Naive B cell (primary cell): ENCODE measurements at regions not wholly inside any gene's neighbourhood (a gene's known extent, or its start where the extent isn't known, plus 50 kb on each side); places are given as distances from the start of the nearest gene placed in this dataset.

ENCODE experiments used
- ATAC-seq, 2 donors: fragments of 150-1000 bp; cut with Tn5 transposase; 2 replicates each; pipeline ENCODE4 v1.10.0; 2021; ENCODE audit warnings: low read depth in 2 of 2, mild to moderate bottlenecking in 2 of 2, moderate library complexity in 2 of 2
- DNase-seq: peaks from one replicate; pipeline ENCODE4 v3.0.0; 2022
- H3K27ac Mint-ChIP-seq, 6 donors: one replicate each; pipeline ENCODE4 v1.8.0; 2020 to 2022; ENCODE audit warnings: mild to moderate bottlenecking in 6 of 6, mixed read lengths in 6 of 6, moderate library complexity in 5 of 6, inconsistent platforms in 2 of 6
- H3K27me3 Mint-ChIP-seq, 3 donors: one replicate each; pipeline ENCODE4 v1.8.0; 2021 to 2022; ENCODE audit warnings: mixed read lengths in 3 of 3, mild to moderate bottlenecking in 1 of 3
- H3K36me3 Mint-ChIP-seq, 2 donors: one replicate each; pipeline ENCODE4 v1.8.0; 2020 to 2022; ENCODE audit warnings: mixed read lengths in 2 of 2, inconsistent platforms in 1 of 2, mild to moderate bottlenecking in 1 of 2
- H3K4me1 Mint-ChIP-seq, 3 donors: one replicate each; pipeline ENCODE4 v1.8.0; 2020 to 2022; ENCODE audit warnings: mixed read lengths in 3 of 3, inconsistent platforms in 1 of 3, mild to moderate bottlenecking in 1 of 3, moderate library complexity in 1 of 3
- H3K4me3 Mint-ChIP-seq, 8 donors: one replicate each; pipeline ENCODE4 v1.8.0; 2020 to 2022; ENCODE audit warnings: mild to moderate bottlenecking in 8 of 8, mixed read lengths in 8 of 8, moderate library complexity in 8 of 8, inconsistent platforms in 2 of 8
- H3K9me3 Mint-ChIP-seq, 7 donors: one replicate each; pipeline ENCODE4 v1.8.0; 2020 to 2022; ENCODE audit warnings: mixed read lengths in 7 of 7, mild to moderate bottlenecking in 5 of 7, inconsistent platforms in 2 of 7, moderate library complexity in 1 of 7

GRCh38 chr1:59074598-59074997 lies 222.3 kb upstream of the FGGY start:
- no peak overlapping the region for H3K27ac Mint-ChIP-seq
- peaks cover 27 to 44% (median 36%) of the 10 kb centered on the region in 3 donors for H3K4me1 Mint-ChIP-seq
- no peak for DNase-seq
- H3K27me3 Mint-ChIP-seq = peaks cover 0 to under 1% (median 0%) of the 10 kb centered on the region in 3 donors
- no peaks in the 10 kb centered on the region for H3K36me3 Mint-ChIP-seq
- no peak overlapping the region for H3K4me3 Mint-ChIP-seq
- no peak for ATAC-seq
- H3K9me3 Mint-ChIP-seq = no peaks in the 10 kb centered on the region

- Mint-ChIP-seq H3K27ac (peak overlapping the region in 1 of 6 donors; percentile 49), H3K4me3 (no peak overlapping the region), H3K27me3 (peaks cover 0 to 5% (median 0%) of the 10 kb centered on the region in 3 donors), H3K36me3 (no peaks in the 10 kb centered on the region), H3K4me1 (peaks cover 27 to 44% (median 35%) of the 10 kb centered on the region in 3 donors), H3K9me3 (no peaks in the 10 kb centered on the region)
- ATAC-seq = no peak
- DNase-seq = no peak
Measured at GRCh38 chr1:59075021-59075420, 221.9 kb upstream of the FGGY start.

- DNase-seq = no peak
- ATAC-seq = no peak
Measured at GRCh38 chr1:59076612-59077011, 220.3 kb upstream of the FGGY start.

GRCh38 chr1:59077466-59078069 lies 219.3 kb upstream of the FGGY start:
- no peak for DNase-seq
- H3K9me3 Mint-ChIP-seq = no peaks in the 10 kb centered on the region
- H3K36me3 Mint-ChIP-seq = no peaks in the 10 kb centered on the region
- peak overlapping the region in 1 of 6 donors; percentile 13 for H3K27ac Mint-ChIP-seq
- H3K27me3 Mint-ChIP-seq = peaks cover 0 to 6% (median 0%) of the 10 kb centered on the region in 3 donors
- peaks cover 6 to 21% (median 11%) of the 10 kb centered on the region in 3 donors for H3K4me1 Mint-ChIP-seq
- ATAC-seq = no peak
- H3K4me3 Mint-ChIP-seq = peak overlapping the region in 1 of 8 donors; percentile 5

More at GRCh38 chr1:59076612-59077011, 220.3 kb upstream of the FGGY start:
- Mint-ChIP-seq H3K4me1 (peaks cover 14 to 30% (median 19%) of the 10 kb centered on the region in 3 donors), H3K4me3 (no peak overlapping the region), H3K27ac (peak overlapping the region in 2 of 6 donors; percentile 1 to 81), H3K9me3 (no peaks in the 10 kb centered on the region), H3K27me3 (peaks cover 0 to 6% (median 0%) of the 10 kb centered on the region in 3 donors), H3K36me3 (no peaks in the 10 kb centered on the region)

- Mint-ChIP-seq H3K4me3 (peak overlapping the region in 1 of 8 donors; percentile 5), H3K9me3 (no peaks in the 10 kb centered on the region), H3K36me3 (no peaks in the 10 kb centered on the region), H3K4me1 (peaks cover 4 to 19% (median 4%) of the 10 kb centered on the region in 3 donors), H3K27ac (no peak overlapping the region), H3K27me3 (peaks cover 0 to 6% (median 0%) of the 10 kb centered on the region in 3 donors)
- DNase-seq (no peak), ATAC-seq (no peak)
Measured at GRCh38 chr1:59078070-59078800, 218.7 kb upstream of the FGGY start.

GRCh38 chr1:59078866-59079265 lies 218.0 kb upstream of the FGGY start:
- no peaks in the 10 kb centered on the region for H3K9me3 Mint-ChIP-seq
- DNase-seq (no peak), ATAC-seq (no peak)
- H3K4me3 Mint-ChIP-seq = no peak overlapping the region
- no peaks in the 10 kb centered on the region for H3K36me3 Mint-ChIP-seq
- no peak overlapping the region for H3K27ac Mint-ChIP-seq
- H3K27me3 Mint-ChIP-seq = peaks cover 0 to 6% (median 0%) of the 10 kb centered on the region in 3 donors
- H3K4me1 Mint-ChIP-seq = peaks cover 4 to 19% (median 4%) of the 10 kb centered on the region in 3 donors

GRCh38 chr1:59079434-59080140 lies 217.3 kb upstream of the FGGY start:
- no peaks in the 10 kb centered on the region for H3K9me3 Mint-ChIP-seq
- no peak overlapping the region for H3K4me3 Mint-ChIP-seq
- no peak for ATAC-seq
- H3K4me1 Mint-ChIP-seq = peaks cover 11 to 26% (median 12%) of the 10 kb centered on the region in 3 donors
- peaks cover 0 to 6% (median 0%) of the 10 kb centered on the region in 3 donors for H3K27me3 Mint-ChIP-seq
- DNase-seq = no peak
- H3K27ac Mint-ChIP-seq = no peak overlapping the region
- no peaks in the 10 kb centered on the region for H3K36me3 Mint-ChIP-seq

- no peak overlapping the region for H3K27ac Mint-ChIP-seq
- H3K4me1 Mint-ChIP-seq = peaks cover 12 to 26% (median 13%) of the 10 kb centered on the region in 3 donors
- no peaks in the 10 kb centered on the region for H3K9me3 Mint-ChIP-seq
- DNase-seq (no peak), ATAC-seq (no peak)
- H3K36me3 Mint-ChIP-seq = no peaks in the 10 kb centered on the region
- H3K4me3 Mint-ChIP-seq = no peak overlapping the region
- peaks cover 0 to 6% (median 0%) of the 10 kb centered on the region in 3 donors for H3K27me3 Mint-ChIP-seq
Measured at GRCh38 chr1:59081181-59081580, 215.7 kb upstream of the FGGY start.

- H3K4me1 Mint-ChIP-seq = peaks cover 9 to 22% (median 13%) of the 10 kb centered on the region in 3 donors
- DNase-seq (no peak), ATAC-seq (no peak)
- no peak overlapping the region for H3K4me3 Mint-ChIP-seq
- no peak overlapping the region for H3K27ac Mint-ChIP-seq
- H3K36me3 Mint-ChIP-seq = no peaks in the 10 kb centered on the region
- peaks cover 0 to 6% (median 0%) of the 10 kb centered on the region in 3 donors for H3K27me3 Mint-ChIP-seq
- no peaks in the 10 kb centered on the region for H3K9me3 Mint-ChIP-seq
Measured at GRCh38 chr1:59081795-59082194, 215.1 kb upstream of the FGGY start.

GRCh38 chr1:59083946-59084865 lies 212.7 kb upstream of the FGGY start:
- Mint-ChIP-seq H3K27me3 (peaks cover 0 to 6% (median 0%) of the 10 kb centered on the region in 3 donors), H3K4me1 (peaks cover 6 to 9% (median 8%) of the 10 kb centered on the region in 3 donors), H3K36me3 (peaks cover 0 to 2% of the 10 kb centered on the region in 2 donors), H3K9me3 (peaks cover 0 to 11% (median 2%) of the 10 kb centered on the region in 7 donors), H3K4me3 (no peak overlapping the region), H3K27ac (peak overlapping the region in 2 of 6 donors; percentile 34 to 76)
- ATAC-seq (no peak), DNase-seq (no peak)

GRCh38 chr1:59085101-59085500 lies 211.8 kb upstream of the FGGY start:
- no peak for ATAC-seq
- Mint-ChIP-seq H3K4me1 (peaks cover 6 to 9% (median 8%) of the 10 kb centered on the region in 3 donors), H3K27ac (no peak overlapping the region), H3K36me3 (peaks cover 0 to 8% of the 10 kb centered on the region in 2 donors), H3K9me3 (peaks cover 0 to 16% (median 4%) of the 10 kb centered on the region in 7 donors), H3K27me3 (peaks cover 0 to under 1% (median 0%) of the 10 kb centered on the region in 3 donors), H3K4me3 (no peak overlapping the region)
- DNase-seq = no peak

- Mint-ChIP-seq H3K4me3 (no peak overlapping the region), H3K4me1 (peaks cover 4 to 5% (median 5%) of the 10 kb centered on the region in 3 donors), H3K9me3 (peaks cover 0 to 16% (median 4%) of the 10 kb centered on the region in 7 donors), H3K27me3 (no peaks in the 10 kb centered on the region), H3K36me3 (peaks cover 0 to 8% of the 10 kb centered on the region in 2 donors), H3K27ac (peak overlapping the region in 1 of 6 donors; percentile 6)
- no peak for ATAC-seq
- no peak for DNase-seq
Measured at GRCh38 chr1:59089036-59089798, 207.7 kb upstream of the FGGY start.
